GM12874 (cell line): ENCODE measurements at regions not wholly inside any gene's neighbourhood (a gene's known extent, or its start where the extent isn't known, plus 50 kb on each side); places are given as distances from the start of the nearest gene placed in this dataset.

Experiments used
- TF ChIP-seq, protein P1 (sequence below): IDR thresholded peaks from 2 replicates; pipeline ENCODE4 v1.5.1; 2011; ENCODE audit warnings: low read depth, mild to moderate bottlenecking, control low read depth, low read length, moderate library complexity; ENCODE audit not compliant: insufficient read depth

DNA sequence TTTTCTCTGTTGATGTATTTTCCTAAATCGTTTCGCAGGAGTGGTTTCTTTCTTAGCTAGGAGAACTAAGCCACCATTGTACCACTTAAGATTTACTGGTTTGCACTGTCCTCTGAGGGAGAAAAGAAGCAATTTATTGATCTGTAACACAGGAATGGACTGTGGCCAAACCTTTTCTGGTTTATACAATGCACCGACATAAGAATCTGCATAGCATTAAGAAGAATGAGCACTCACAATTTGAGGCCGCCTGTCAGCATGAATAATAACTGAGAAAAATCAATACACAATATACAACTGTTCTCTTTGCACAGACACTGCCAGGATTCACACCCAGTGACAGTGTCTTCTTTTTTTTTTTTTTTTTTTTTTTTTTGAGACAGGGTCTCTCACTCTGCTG is 168.6 kb upstream of the DMRT1 start:
- TF ChIP-seq, protein P1, sequence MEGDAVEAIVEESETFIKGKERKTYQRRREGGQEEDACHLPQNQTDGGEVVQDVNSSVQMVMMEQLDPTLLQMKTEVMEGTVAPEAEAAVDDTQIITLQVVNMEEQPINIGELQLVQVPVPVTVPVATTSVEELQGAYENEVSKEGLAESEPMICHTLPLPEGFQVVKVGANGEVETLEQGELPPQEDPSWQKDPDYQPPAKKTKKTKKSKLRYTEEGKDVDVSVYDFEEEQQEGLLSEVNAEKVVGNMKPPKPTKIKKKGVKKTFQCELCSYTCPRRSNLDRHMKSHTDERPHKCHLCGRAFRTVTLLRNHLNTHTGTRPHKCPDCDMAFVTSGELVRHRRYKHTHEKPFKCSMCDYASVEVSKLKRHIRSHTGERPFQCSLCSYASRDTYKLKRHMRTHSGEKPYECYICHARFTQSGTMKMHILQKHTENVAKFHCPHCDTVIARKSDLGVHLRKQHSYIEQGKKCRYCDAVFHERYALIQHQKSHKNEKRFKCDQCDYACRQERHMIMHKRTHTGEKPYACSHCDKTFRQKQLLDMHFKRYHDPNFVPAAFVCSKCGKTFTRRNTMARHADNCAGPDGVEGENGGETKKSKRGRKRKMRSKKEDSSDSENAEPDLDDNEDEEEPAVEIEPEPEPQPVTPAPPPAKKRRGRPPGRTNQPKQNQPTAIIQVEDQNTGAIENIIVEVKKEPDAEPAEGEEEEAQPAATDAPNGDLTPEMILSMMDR: no peak

DNA sequence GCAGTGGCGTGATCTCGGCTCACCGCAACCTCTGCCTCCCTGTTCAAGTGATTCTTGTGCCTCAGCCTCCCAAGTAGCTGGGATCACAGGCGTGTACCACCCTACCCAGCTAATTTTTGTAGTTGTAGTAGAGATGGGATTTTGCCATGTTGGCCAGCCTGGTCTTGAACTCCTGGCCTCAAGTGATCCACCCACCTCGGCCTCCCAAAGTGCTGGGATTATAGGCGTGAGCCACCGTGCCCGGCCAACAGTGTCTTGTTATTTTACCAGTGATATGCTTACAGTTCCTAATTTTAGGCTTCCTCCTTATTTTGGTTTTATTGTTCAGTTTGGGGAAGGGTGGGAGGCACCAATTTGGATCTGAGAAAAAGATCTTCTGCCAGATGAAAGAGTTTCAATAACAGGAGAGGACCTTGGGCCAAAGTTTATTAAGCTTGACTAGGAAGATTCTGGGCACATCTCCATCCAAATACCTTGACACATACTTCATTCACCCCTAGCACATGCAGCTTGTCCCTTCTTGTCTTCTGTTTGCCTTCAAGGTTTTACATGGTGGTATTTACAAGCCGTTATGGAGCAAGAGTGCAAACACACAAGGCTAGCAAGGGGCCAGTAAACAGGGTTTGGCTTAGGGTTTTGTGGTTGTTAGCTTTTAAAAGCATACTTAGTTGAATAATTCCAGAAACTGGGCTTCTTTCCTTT is 168.1 kb upstream of the DMRT1 start:
- TF ChIP-seq, protein P1: no peak

DNA sequence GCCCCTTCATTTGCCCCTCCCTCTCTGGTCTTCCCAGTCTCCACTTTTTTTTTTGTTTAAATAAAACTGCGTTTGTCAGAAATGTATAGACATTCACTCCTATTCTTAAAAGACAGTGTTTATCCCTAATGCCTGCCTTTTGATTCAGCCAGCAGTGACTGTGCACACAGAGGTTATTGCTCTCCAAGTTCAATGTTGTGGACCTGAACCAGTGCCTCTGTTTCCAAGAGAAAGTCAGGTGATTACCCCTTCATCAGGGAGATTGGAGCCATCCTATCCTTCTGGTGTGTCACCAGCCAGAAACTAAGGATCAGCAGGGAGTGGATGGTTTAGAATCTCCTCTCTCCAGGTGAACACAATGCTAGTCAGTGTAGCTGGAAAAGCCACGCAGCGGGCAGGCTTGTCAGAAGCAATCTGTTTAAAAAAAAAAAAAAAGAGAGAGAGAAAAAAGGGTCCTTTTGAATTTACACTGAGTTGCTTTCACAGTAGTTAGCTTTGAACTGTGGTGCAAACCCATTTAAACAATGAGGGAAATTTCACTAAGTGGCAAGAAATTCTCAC is 167.5 kb upstream of the DMRT1 start:
- TF ChIP-seq, protein P1: no peak

DNA sequence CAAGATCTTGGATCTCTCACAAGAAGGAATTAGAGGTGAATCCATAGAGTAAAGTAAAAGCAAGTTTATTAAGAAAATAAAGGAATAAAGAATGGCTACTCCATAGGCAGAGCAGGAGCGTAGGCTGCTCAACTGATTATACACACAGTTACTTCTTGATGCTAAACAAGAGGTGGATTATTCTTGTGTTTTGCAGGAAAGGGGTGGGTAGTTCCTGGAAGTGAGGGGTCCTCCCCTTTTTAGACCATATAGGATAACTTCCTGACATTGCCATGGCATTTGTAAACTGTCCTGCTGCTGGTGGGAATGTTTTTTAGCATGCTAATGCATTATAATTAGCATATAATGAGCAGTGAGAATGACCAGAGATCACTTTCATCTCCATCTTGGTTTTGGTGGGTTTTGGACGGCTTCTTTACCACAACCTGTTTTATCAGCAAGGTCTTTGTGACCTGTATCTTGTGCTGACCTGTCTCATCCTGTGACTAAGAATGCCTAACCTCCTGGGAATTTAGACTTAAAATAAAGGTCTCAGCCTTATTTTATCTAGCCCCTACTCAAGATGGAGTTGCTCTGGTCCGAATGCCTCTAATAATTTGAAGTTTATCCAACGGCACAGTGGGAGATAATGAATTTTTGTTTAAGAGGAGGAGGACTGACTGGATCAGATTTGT is 165.7 kb upstream of the DMRT1 start:
- TF ChIP-seq, protein P1: no peak

DNA sequence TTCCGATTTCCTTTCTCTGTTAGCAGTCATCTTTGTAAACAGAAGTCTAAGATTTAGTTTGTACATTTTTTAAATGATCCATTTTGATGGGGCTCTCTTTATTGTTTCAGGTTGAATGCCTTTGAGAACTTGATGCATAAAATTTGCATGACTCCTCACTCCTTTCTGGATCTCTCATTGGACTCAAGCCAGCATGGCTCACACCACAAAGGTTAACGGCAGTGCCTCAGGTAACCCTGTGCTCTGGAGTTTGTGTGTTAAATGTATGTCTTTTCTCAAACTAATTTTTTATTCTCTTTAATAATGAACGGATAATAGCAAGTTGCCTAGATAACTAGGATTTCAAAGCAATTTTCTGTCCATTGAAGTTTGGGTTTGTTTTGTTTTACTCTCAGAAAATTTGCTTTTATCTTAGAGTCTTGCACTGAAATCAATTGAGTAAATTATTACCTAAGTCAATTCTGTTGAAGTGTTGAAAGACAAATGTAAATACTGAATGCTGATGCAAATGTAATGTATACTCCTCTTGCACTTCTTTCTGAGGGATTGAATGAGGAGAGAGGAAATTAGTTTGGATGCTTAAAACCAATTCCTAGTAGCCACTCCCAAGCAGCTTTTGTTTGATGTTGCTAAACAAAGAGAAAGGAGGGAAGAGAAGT is 164.6 kb upstream of the DMRT1 start:
- TF ChIP-seq, protein P1: no peak

DNA sequence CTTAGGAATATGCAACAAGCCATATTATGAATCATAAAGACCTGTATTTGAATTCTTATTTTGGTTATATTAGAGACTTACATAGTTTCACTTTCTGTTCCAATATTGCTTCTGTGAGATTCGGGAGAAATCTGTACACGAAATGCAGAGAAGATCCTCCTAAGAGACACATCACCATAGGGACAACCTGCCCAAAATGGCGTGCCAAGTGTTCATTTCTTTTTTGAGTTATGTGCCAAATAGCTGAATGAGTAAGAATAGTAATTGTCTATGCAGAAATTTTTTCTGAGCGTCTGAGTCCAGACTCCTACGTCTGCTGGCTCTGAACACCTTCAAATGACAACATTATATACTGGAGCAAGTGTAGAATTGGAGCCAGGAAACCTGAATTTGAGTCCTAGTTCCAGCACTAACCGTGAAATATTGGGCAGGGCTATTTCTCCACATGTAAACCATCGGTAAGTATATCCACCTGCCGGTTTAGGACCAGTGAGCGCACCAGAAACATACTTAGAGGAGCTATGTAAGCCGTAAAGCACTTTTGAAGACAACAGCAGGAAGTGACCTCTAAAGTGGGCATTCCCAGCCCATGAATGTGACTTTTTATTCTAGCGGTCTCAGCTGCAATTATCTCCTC is 163.9 kb upstream of the DMRT1 start:
- TF ChIP-seq, protein P1: no peak

DNA sequence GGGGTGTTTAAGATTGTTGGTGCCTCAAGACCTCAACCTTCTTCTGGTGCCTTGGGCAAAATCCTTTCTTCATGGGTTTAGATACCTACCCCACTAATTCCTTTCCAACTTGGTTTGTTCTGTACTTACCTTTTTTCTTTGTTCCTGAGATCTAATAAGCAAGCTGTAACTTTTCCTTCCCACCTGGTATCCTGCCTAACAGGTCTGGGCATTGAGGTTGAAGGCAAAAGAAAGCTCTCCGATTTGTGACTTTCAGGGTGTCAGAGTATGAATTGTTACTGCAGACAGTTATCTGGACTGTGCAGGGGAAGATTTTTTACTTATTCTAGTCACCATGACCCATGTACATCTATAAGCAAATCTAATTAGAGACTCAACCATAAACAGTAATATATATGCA is 162.6 kb upstream of the DMRT1 start:
- TF ChIP-seq, protein P1: no peak
